Epithelial cell of esophagus (primary cell): ENCODE measurements at regions not wholly inside any gene's neighbourhood (a gene's known extent, or its start where the extent isn't known, plus 50 kb on each side); places are given as distances from the start of the nearest gene placed in this dataset.

Source experiments
- DNase-seq: peaks from one replicate; pipeline ENCODE4 v3.0.0; 2010; ENCODE audit warnings: low read depth
- H3K4me3 ChIP-seq: 2 replicates; pipeline ENCODE4 v1.5.1; 2011; ENCODE audit warnings: mild to moderate bottlenecking, low read length, control low read depth
- CTCF ChIP-seq: IDR thresholded peaks from 2 replicates; pipeline ENCODE4 v1.5.1; 2011; ENCODE audit warnings: low read depth, mild to moderate bottlenecking, low read length, control low read depth, inconsistent platforms; ENCODE audit not compliant: insufficient read depth; ENCODE audit errors: missing control alignments

DNA sequence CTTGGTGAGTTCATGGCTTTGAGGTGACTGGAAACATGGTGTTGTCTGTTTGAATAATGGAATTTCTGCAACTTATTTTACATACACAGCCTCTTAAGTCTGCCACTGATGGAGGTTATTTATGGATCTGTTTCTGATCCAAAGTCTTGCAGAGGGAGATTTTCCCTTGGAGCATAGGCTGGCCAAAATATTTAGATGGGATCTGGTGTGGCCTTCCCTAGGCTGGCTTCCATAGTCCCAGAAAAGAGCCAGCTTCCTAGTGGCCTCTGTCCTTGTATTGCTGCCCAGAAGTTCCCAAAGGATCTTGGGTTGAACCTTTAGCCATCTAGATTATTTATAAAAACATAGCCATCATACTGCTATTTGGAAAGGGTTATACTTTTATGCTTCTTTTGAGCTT, 491.1 kb upstream of the RGS6 start:
- no peak for TF ChIP-seq CTCF
- DNase-seq: no peak
- no peak overlapping the region for H3K4me3 ChIP-seq

GRCh38 chr14:71444030-71444822, 488.0 kb upstream of the RGS6 start:
- no peak overlapping the region for H3K4me3 ChIP-seq
- DNase-seq: no peak
- TF ChIP-seq CTCF: no peak

DNA sequence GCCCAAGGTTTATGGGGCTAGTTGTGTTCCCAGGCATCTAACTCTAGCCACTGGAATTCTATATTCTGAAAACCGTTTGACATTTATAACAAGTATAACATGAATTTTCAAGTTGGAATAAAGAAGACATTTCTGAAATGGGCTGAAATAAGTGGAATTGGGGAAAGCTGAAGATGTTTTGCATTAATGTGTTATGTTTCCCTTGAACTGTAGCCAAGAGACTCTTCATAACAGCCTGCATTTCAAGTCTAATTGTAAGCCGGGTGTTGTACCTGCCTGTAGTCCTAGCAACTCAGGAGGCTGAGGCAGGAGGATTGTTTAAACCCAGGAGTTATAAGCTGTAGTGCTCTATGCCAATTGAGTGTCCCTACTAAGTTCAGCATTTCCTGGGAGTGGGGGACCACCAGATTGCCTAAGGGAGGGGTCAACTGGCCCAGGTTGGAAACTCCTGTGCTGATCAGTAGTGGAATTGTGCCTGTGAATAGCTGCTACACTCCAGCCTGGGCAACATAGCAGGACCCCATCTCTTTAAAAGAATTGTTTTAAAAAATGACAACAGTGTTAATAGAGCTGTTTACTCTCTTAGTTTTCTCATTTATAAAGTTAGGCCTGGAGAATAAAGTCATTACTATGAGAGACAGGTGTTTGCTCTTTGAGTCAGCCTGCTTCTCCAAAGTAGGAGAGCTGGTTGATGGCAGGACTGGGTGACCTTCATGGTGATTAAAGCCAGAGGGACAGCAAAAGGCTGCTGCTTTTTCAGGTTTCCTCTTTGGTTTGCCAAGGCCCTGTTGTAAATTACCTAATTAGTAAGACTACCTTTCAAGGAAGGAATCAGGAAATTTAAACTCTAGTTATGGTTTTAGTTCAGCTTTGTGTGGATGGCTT, 483.6 kb upstream of the RGS6 start:
- no peak for TF ChIP-seq CTCF
- DNase-seq: no peak

GRCh38 chr14:71449316-71450055, 482.7 kb upstream of the RGS6 start:
- TF ChIP-seq CTCF: no peak
- no peak overlapping the region for H3K4me3 ChIP-seq
- peak; percentile 29 for DNase-seq

More for the DNA sequence above, 483.6 kb upstream of the RGS6 start:
- no peak overlapping the region for H3K4me3 ChIP-seq

DNA sequence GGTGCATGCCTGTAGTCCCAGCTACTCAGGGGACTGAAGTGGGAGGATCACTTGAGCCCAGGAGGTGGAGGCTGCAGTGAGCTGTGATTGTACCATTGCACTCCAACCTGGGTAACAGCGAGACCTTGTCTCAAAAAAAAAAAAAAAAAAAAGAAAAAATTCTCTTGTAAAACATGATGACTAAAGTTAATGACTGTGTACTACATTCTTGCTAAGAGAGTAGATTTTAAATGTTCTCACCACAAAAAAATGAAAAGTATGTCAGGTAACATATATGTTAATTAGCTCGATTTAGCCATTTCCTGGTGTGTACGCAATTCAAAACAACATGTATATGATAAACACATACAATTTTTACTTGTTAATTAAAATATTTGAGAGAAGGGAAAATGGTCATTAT, 480.7 kb upstream of the RGS6 start:
- DNase-seq: peak; percentile 28
- TF ChIP-seq CTCF: no peak
- no peak overlapping the region for H3K4me3 ChIP-seq

GRCh38 chr14:71452539-71452938, 479.7 kb upstream of the RGS6 start:
- no peak for DNase-seq

More at GRCh38 chr14:71452539-71452938, 479.7 kb upstream of the RGS6 start:
- H3K4me3 ChIP-seq: no peak overlapping the region
- no peak for TF ChIP-seq CTCF
